HFFc6 (cell line): ENCODE measurements at regions not wholly inside any gene's neighbourhood (a gene's known extent, or its start where the extent isn't known, plus 50 kb on each side); places are given as distances from the start of the nearest gene placed in this dataset.

Experiments
- DNase-seq: peaks from one replicate; pipeline ENCODE4 v3.0.0-alpha.2; 2018
- H3K27ac Mint-ChIP-seq: 2 replicates; pipeline ENCODE4 v1.8.0; 2020; ENCODE audit warnings: mild to moderate bottlenecking, mixed read lengths
- H3K27me3 Mint-ChIP-seq: 2 replicates; pipeline ENCODE4 v1.8.0; 2021; ENCODE audit warnings: mild to moderate bottlenecking, moderate library complexity, mixed read lengths; ENCODE audit not compliant: insufficient read depth
- H3K36me3 Mint-ChIP-seq: 2 replicates; pipeline ENCODE4 v1.8.0; 2021; ENCODE audit warnings: low read depth, mixed read lengths
- H3K4me1 Mint-ChIP-seq: 2 replicates; pipeline ENCODE4 v1.8.0; 2020; ENCODE audit warnings: low read depth, mixed read lengths
- H3K4me3 Mint-ChIP-seq: 2 replicates; pipeline ENCODE4 v1.8.0; 2020; ENCODE audit warnings: mild to moderate bottlenecking, moderate library complexity, mixed read lengths
- H3K9me3 Mint-ChIP-seq: 2 replicates; pipeline ENCODE4 v1.8.0; 2020; ENCODE audit warnings: mild to moderate bottlenecking, mixed read lengths
- CTCF ChIP-seq: fragments of 200-600 bp; sonication (generic); IDR thresholded peaks from 2 replicates; pipeline ENCODE4 v1.5.0; 2021; ENCODE audit warnings: antibody characterized with exemption, mild to moderate bottlenecking

- H3K27ac Mint-ChIP-seq: no peak overlapping the region
- no peaks in the 10 kb centered on the region; the same call in 1 of the 2 replicates for H3K9me3 Mint-ChIP-seq
- H3K27me3 Mint-ChIP-seq: peaks cover 18% of the 10 kb centered on the region
- DNase-seq: no peak
- TF ChIP-seq CTCF: no peak
- no peaks in the 10 kb centered on the region for H3K4me1 Mint-ChIP-seq
- H3K36me3 Mint-ChIP-seq: no peaks in the 10 kb centered on the region
- H3K4me3 Mint-ChIP-seq: no peak overlapping the region
These were observed 64.3 kb downstream of the DMRTA2 start for GRCh38 chr1:50358962-50359361.

- Mint-ChIP-seq H3K36me3 (no peaks in the 10 kb centered on the region), H3K4me3 (no peak overlapping the region), H3K27ac (no peak overlapping the region), H3K4me1 (no peaks in the 10 kb centered on the region), H3K27me3 (peaks cover 17% of the 10 kb centered on the region), H3K9me3 (no peaks in the 10 kb centered on the region; the same call in 1 of the 2 replicates)
- no peak for TF ChIP-seq CTCF
- no peak for DNase-seq
These were observed 66.1 kb downstream of the DMRTA2 start for GRCh38 chr1:50357186-50357585.

DNA sequence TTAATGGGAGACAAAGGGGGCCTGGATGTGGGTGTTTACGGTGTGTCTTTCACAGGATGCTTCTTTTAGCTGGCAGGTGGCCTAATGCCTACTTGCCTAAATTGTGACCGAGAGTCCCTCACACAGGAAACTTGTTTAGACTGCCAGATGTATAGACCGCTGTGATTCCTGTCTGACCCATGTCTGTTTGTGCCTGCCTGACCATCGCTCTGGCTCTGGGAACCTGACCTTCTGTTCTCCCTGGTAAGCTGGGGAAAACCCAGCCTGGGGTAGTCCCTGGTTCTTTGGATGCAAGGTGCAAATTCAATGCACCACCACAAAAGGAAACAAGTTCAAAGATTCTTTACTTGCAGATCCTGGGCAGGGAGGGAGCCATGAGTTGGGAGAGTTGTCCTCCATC is 68.4 kb downstream of the DMRTA2 start:
- no peaks in the 10 kb centered on the region; the same call in 1 of the 2 replicates for H3K9me3 Mint-ChIP-seq
- DNase-seq: no peak
- H3K27me3 Mint-ChIP-seq: peaks cover 15% of the 10 kb centered on the region
- no peak overlapping the region for H3K4me3 Mint-ChIP-seq
- no peak overlapping the region for H3K27ac Mint-ChIP-seq
- H3K4me1 Mint-ChIP-seq: no peaks in the 10 kb centered on the region
- no peak for TF ChIP-seq CTCF
- no peaks in the 10 kb centered on the region for H3K36me3 Mint-ChIP-seq

GRCh38 chr1:50352428-50352827 is 70.8 kb downstream of the DMRTA2 start:
- H3K9me3 Mint-ChIP-seq: no peaks in the 10 kb centered on the region
- no peak overlapping the region for H3K27ac Mint-ChIP-seq
- H3K36me3 Mint-ChIP-seq: no peaks in the 10 kb centered on the region
- no peaks in the 10 kb centered on the region for H3K4me1 Mint-ChIP-seq
- peaks cover 15% of the 10 kb centered on the region for H3K27me3 Mint-ChIP-seq
- no peak overlapping the region for H3K4me3 Mint-ChIP-seq
- DNase-seq: no peak
- no peak for TF ChIP-seq CTCF

GRCh38 chr1:50350868-50351267 is 72.4 kb downstream of the DMRTA2 start:
- Mint-ChIP-seq H3K27me3 (peaks cover 9% of the 10 kb centered on the region), H3K27ac (no peak overlapping the region), H3K4me3 (no peak overlapping the region), H3K4me1 (no peaks in the 10 kb centered on the region), H3K36me3 (no peaks in the 10 kb centered on the region), H3K9me3 (no peaks in the 10 kb centered on the region)
- no peak for TF ChIP-seq CTCF
- no peak for DNase-seq

- DNase-seq: no peak
- Mint-ChIP-seq H3K4me3 (no peak overlapping the region), H3K4me1 (no peaks in the 10 kb centered on the region), H3K9me3 (no peaks in the 10 kb centered on the region), H3K36me3 (no peaks in the 10 kb centered on the region), H3K27ac (no peak overlapping the region), H3K27me3 (peaks cover 9% of the 10 kb centered on the region)
- TF ChIP-seq CTCF: no peak
These were observed 72.8 kb downstream of the DMRTA2 start for GRCh38 chr1:50350421-50350820.
